ENCODE measurements at regions not wholly inside any gene's neighbourhood (a gene's known extent, or its start where the extent isn't known, plus 50 kb on each side); places are given as distances from the start of the nearest gene placed in this dataset.

DNA sequence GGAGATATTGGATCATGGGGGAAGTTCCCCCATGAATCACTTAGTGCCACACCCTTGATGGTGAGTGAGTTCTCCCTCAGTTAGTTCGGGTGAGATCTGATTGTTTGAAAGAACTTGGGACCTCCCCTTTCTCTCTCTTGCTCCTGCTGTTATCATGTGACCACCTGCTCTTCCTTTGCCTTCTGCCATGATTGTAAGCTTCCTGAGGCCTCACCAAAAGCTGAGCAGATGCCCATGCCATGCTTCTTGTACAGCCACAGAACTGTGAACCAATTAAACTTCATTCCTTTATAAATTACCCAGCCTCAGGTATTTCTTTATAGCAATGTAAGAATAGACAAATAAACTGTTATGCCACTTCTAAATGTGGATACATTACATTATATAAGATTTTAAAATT lies 686.7 kb upstream of the MARCKS start:
- in situ Hi-C loops (cut with HindIII; ENCODE audit: low sequenced_read_pairs) = no loop called here
- DNase-seq (ENCODE audit: low read depth, low spot score) = no peak
- TF ChIP-seq, protein P1, sequence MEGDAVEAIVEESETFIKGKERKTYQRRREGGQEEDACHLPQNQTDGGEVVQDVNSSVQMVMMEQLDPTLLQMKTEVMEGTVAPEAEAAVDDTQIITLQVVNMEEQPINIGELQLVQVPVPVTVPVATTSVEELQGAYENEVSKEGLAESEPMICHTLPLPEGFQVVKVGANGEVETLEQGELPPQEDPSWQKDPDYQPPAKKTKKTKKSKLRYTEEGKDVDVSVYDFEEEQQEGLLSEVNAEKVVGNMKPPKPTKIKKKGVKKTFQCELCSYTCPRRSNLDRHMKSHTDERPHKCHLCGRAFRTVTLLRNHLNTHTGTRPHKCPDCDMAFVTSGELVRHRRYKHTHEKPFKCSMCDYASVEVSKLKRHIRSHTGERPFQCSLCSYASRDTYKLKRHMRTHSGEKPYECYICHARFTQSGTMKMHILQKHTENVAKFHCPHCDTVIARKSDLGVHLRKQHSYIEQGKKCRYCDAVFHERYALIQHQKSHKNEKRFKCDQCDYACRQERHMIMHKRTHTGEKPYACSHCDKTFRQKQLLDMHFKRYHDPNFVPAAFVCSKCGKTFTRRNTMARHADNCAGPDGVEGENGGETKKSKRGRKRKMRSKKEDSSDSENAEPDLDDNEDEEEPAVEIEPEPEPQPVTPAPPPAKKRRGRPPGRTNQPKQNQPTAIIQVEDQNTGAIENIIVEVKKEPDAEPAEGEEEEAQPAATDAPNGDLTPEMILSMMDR (IDR thresholded peaks at IDR 0.05; ENCODE audit: low read depth, low read length) = no peak
- H3K4me3 ChIP-seq (ENCODE audit: low read depth, low read length) = no peak overlapping the region

DNA sequence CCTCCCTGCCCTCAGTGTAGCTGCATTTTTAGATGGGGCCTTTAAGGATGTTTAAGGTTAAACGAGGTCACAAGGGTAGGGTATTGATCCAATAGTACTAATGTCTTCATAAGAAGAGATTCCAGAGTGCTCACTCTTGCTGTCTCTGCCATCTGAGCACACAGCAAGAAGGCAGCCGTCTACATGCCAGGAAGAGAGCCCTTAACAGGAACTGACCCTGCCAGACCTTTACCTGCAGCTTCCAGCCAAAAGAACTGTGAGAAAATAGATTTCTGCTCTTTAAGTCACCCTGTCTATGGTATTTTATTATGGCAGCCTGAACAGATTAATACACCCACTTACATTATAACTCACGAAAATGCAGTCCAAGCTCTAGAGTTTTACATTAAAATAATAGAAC lies 685.3 kb upstream of the MARCKS start:
- H3K4me3 ChIP-seq (ENCODE audit: low read depth, low read length) = no peak overlapping the region
- in situ Hi-C loops (cut with HindIII; ENCODE audit: low sequenced_read_pairs) = no loop called here
- TF ChIP-seq, protein P1 (IDR thresholded peaks at IDR 0.05; ENCODE audit: low read depth, low read length) = no peak
- DNase-seq (ENCODE audit: low read depth, low spot score) = no peak

DNA sequence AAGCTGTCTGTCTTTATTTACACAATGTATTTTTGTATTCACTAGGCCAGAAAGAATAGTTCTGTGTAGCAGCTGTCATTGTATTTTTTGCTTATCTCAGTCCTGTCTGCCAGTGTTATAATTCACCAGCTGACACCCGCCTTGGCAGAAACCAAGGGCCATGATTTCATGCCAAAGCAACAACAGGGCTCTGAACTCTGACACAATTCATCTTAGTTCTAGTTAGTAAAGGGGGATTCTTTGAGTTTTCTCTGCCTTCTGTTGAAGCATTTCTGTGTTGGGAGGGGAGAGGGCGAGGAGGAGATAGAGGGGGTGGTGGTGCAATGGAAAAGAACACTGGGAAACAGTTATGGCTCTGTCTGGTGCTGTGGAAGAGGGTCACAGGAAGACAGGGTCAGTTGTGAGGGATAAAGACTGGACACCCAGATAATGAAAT lies 684.6 kb upstream of the MARCKS start:
- TF ChIP-seq, protein P1 (IDR thresholded peaks at IDR 0.05; ENCODE audit: low read depth, low read length) = no peak
- no peak for DNase-seq (ENCODE audit: low read depth, low spot score)
- in situ Hi-C loops (cut with HindIII; ENCODE audit: low sequenced_read_pairs) = no loop called here
- H3K4me3 ChIP-seq (ENCODE audit: low read depth, low read length) = no peak overlapping the region

DNA sequence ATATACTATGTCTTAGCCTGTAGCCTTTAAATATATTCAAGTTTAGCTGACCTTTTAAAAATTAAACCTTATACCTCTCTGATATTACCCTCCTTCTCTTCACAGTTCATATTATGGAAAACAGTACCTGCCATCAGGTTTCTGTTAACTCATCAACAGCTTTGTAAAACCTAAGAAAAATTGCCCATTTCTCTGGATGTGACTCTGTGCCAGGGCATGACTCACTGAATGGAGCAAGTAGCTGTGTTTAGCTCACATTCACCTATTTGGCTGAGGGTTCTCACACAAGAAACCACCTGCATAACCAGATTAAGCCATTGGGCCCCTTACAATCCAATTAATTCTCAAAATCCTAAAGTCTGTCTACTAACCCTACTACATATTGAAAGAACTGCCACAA lies 678.8 kb upstream of the MARCKS start:
- DNase-seq (ENCODE audit: low read depth, low spot score) = peak; percentile 50
- in situ Hi-C loops (cut with HindIII; ENCODE audit: low sequenced_read_pairs) = no loop called here
- TF ChIP-seq, protein P1 (IDR thresholded peaks at IDR 0.05; ENCODE audit: low read depth, low read length) = no peak
- H3K4me3 ChIP-seq (ENCODE audit: low read depth, low read length) = no peak overlapping the region

DNA sequence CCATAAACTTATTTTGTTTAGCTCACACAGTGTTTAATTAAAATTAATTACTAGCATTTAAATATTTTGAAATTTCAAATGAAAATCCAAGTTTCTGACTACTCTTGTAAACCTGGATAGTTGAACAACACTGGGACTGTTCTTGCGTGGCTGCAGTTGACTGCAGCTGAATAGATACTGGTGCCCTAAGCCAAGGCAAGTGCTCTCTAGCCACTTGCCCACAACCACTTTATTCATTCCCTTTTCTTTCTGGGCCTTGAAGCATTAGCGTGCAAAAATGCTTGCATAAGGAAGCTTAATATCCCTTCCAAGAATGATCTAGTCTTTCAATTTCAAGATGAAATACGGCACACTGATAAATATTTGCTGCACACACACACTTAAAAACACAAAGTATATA lies 676.0 kb upstream of the MARCKS start:
- H3K4me3 ChIP-seq (ENCODE audit: low read depth, low read length) = no peak overlapping the region
- in situ Hi-C loops (cut with HindIII; ENCODE audit: low sequenced_read_pairs) = no loop called here
- TF ChIP-seq, protein P1 (IDR thresholded peaks at IDR 0.05; ENCODE audit: low read depth, low read length) = no peak
- no peak for DNase-seq (ENCODE audit: low read depth, low spot score)

DNA sequence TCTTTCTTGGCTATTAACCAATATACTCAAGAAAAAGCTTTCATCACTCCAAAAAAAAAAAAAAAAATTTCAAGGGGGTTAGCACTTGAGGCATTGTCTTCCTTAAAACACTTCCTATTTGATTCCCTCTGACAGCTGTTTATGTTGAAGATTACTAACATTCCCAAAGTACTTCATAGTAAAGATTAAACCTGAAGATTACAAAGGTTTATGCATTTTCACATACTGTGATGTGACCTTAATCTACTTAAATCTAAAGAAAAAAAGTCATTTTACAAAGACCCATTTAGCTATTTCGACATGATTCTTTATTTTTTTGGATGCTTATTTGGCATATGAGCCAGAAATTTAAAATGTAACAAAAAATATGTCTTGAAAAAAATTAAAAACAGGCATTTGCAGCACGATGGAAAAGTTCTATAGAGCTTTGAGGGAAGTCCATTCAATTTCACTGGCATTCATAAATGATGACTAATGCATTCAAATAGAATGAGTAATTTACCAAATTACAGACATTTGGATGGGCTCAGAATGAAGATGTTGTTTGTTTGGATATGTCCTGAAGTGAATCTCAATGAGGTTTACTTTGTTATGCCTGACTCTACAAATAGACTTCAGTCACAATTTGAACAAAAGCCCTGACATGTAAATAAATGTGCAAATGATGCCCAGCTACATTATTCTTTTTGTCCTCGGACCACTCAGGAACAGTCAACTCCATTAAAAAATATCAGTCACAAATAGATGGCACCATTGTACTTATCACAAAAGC lies 674.6 kb upstream of the MARCKS start:
- in situ Hi-C loops (cut with HindIII; ENCODE audit: low sequenced_read_pairs) = no loop called here
- no peak overlapping the region for H3K4me3 ChIP-seq (ENCODE audit: low read depth, low read length)
- DNase-seq (ENCODE audit: low read depth, low spot score) = peak; percentile 80
- TF ChIP-seq, protein P1 (IDR thresholded peaks at IDR 0.05; ENCODE audit: low read depth, low read length) = no peak

All from astrocyte of the spinal cord (primary cell).